NCI-H460 (cell line): ENCODE measurements at regions not wholly inside any gene's neighbourhood (a gene's known extent, or its start where the extent isn't known, plus 50 kb on each side); places are given as distances from the start of the nearest gene placed in this dataset.

Source experiments
- DNase-seq: peaks from one replicate; pipeline ENCODE4 v3.0.0-alpha.2; 2016; ENCODE audit warnings: low read depth; ENCODE audit errors: extremely low read depth

- no peak for DNase-seq
Observed at GRCh38 chr9:7405924-7406604, 393.5 kb downstream of the DMAC1 start.

GRCh38 chr9:7403839-7404487 is 395.6 kb downstream of the DMAC1 start:
- DNase-seq: no peak

GRCh38 chr9:7403028-7403389 is 396.6 kb downstream of the DMAC1 start:
- no peak for DNase-seq

GRCh38 chr9:7402334-7403027 is 397.1 kb downstream of the DMAC1 start:
- DNase-seq: no peak

- DNase-seq: no peak
Observed at GRCh38 chr9:7401116-7401515, 398.5 kb downstream of the DMAC1 start.

- no peak for DNase-seq
Observed at GRCh38 chr9:7394002-7394774, 405.4 kb downstream of the DMAC1 start.

- DNase-seq: no peak
Observed at GRCh38 chr9:7392148-7392547, 407.4 kb downstream of the DMAC1 start.

- no peak for DNase-seq
Observed at GRCh38 chr9:7388755-7389154, 410.8 kb downstream of the DMAC1 start.

GRCh38 chr9:7387840-7388239 is 411.7 kb downstream of the DMAC1 start:
- DNase-seq: no peak

GRCh38 chr9:7382304-7382703 is 417.3 kb downstream of the DMAC1 start:
- DNase-seq: no peak

GRCh38 chr9:7377489-7377888 is 422.1 kb downstream of the DMAC1 start:
- DNase-seq: no peak

- no peak for DNase-seq
Observed at GRCh38 chr9:7376833-7377232, 422.7 kb downstream of the DMAC1 start.

- DNase-seq: no peak
Observed at GRCh38 chr9:7376213-7376612, 423.4 kb downstream of the DMAC1 start.

GRCh38 chr9:7375013-7375511 is 424.5 kb downstream of the DMAC1 start:
- DNase-seq: no peak

- no peak for DNase-seq
Observed at GRCh38 chr9:7370988-7371387, 428.6 kb downstream of the DMAC1 start.

GRCh38 chr9:7370381-7370780 is 429.2 kb downstream of the DMAC1 start:
- DNase-seq: no peak

- no peak for DNase-seq
Observed at GRCh38 chr9:7369384-7369821, 430.2 kb downstream of the DMAC1 start.

- DNase-seq: no peak
Observed at GRCh38 chr9:7368410-7369292, 430.9 kb downstream of the DMAC1 start.

- no peak for DNase-seq
Observed at GRCh38 chr9:7367726-7368125, 431.9 kb downstream of the DMAC1 start.

- DNase-seq: no peak
Observed at GRCh38 chr9:7366121-7366520, 433.5 kb downstream of the DMAC1 start.
